Fibroblast of upper back skin (primary cell): ENCODE measurements at regions not wholly inside any gene's neighbourhood (a gene's known extent, or its start where the extent isn't known, plus 50 kb on each side); places are given as distances from the start of the nearest gene placed in this dataset.
"Not testable (repeated sequence)": the region's sequence is repeated elsewhere in the genome, so short reads cannot be mapped to it uniquely, and the experiment has no call there.

Experiments used
- DNase-seq: peaks from one replicate; pipeline ENCODE4 v3.0.0-alpha.2; 2013

GRCh38 chr2:87439617-87440204 lies 308.2 kb upstream of the PLGLB2 start:
- DNase-seq, result not testable (repeated sequence)

GRCh38 chr2:87440650-87441049 lies 307.2 kb upstream of the PLGLB2 start:
- DNase-seq, result not testable (repeated sequence)

GRCh38 chr2:87441375-87441774 lies 306.5 kb upstream of the PLGLB2 start:
- not testable (repeated sequence) for DNase-seq

- not testable (repeated sequence) for DNase-seq
These were observed 304.8 kb upstream of the PLGLB2 start for GRCh38 chr2:87442983-87443577.

- not testable (repeated sequence) for DNase-seq
These were observed 302.9 kb upstream of the PLGLB2 start for GRCh38 chr2:87444951-87445350.

- not testable (repeated sequence) for DNase-seq
These were observed 302.1 kb upstream of the PLGLB2 start for GRCh38 chr2:87445613-87446312.

GRCh38 chr2:87446313-87446696 lies 301.6 kb upstream of the PLGLB2 start:
- not testable (repeated sequence) for DNase-seq

- DNase-seq, result peak; percentile 16
These were observed 298.4 kb upstream of the PLGLB2 start for GRCh38 chr2:87449462-87449980.

- peak; percentile 56 for DNase-seq
These were observed 295.7 kb upstream of the PLGLB2 start for GRCh38 chr2:87452193-87452592.

- peak; percentile 89 for DNase-seq
These were observed 295.0 kb upstream of the PLGLB2 start for GRCh38 chr2:87452861-87453260.

- DNase-seq, result peak; percentile 95
These were observed 293.9 kb upstream of the PLGLB2 start for GRCh38 chr2:87453965-87454364.

- DNase-seq, result peak; percentile 82
These were observed 293.5 kb upstream of the PLGLB2 start for GRCh38 chr2:87454421-87454820.

GRCh38 chr2:87455209-87455853 lies 292.6 kb upstream of the PLGLB2 start:
- DNase-seq, result not testable (repeated sequence)

- DNase-seq, result not testable (repeated sequence)
These were observed 292.0 kb upstream of the PLGLB2 start for GRCh38 chr2:87455854-87456249.

GRCh38 chr2:87456477-87457128 lies 291.3 kb upstream of the PLGLB2 start:
- not testable (repeated sequence) for DNase-seq

GRCh38 chr2:87457129-87457499 lies 290.8 kb upstream of the PLGLB2 start:
- DNase-seq, result not testable (repeated sequence)

GRCh38 chr2:87458938-87459337 lies 288.9 kb upstream of the PLGLB2 start:
- not testable (repeated sequence) for DNase-seq

GRCh38 chr2:87460104-87460503 lies 287.8 kb upstream of the PLGLB2 start:
- DNase-seq, result not testable (repeated sequence)

- DNase-seq, result not testable (repeated sequence)
These were observed 287.2 kb upstream of the PLGLB2 start for GRCh38 chr2:87460662-87461061.

GRCh38 chr2:87461671-87462070 lies 286.2 kb upstream of the PLGLB2 start:
- not testable (repeated sequence) for DNase-seq

GRCh38 chr2:87464219-87464618 lies 283.7 kb upstream of the PLGLB2 start:
- DNase-seq, result not testable (repeated sequence)

GRCh38 chr2:87465730-87466129 lies 282.2 kb upstream of the PLGLB2 start:
- DNase-seq, result not testable (repeated sequence)
